GM21390 (cell line): ENCODE measurements at regions not wholly inside any gene's neighbourhood (a gene's known extent, or its start where the extent isn't known, plus 50 kb on each side); places are given as distances from the start of the nearest gene placed in this dataset.
"Not testable (repeated sequence)": the region's sequence is repeated elsewhere in the genome, so short reads cannot be mapped to it uniquely, and the experiment has no call there.

Source experiments
- ATAC-seq: cut with Tn5 transposase; IDR thresholded peaks from one replicate; pipeline ENCODE4 v1.9.1; 2021; ENCODE audit not compliant: unreplicated experiment

DNA sequence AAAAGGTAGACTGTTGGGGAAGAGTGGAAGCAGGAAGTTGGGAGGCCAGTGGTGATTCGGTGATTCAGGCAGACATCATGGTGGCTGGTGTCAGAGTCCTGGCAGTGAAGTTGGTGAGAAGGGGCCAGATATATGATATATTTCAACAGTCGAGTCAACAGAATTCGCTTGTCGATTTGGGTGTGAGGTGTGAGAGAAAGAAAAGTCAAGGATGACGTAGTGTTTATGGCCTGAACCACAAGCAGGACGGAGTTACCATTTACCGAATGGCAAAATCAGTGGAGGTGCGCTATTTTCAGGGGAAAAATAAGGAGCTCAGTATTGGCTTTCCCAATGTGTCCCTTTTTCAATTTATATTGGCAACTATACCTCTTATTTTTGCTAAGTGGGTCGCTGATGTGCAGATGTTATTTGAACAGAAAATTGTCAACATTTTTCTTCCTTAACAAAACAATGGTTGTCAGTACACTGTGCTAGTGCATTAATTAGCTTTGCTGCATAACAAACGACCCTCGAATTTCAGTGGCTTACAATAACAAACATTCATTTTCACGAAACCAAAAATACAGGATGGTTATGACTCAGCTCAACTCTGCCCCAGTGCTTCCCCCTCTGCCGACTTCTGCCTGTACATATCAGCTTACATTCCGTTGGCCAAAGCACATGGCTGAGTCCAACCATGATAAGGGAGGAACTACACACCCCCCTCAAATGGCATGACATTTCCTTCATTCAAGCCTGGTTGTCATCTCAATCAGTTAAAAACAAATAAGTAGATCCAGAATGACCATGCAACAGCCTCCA, 255.0 kb upstream of the ZFP64 start:
- ATAC-seq: no peak

DNA sequence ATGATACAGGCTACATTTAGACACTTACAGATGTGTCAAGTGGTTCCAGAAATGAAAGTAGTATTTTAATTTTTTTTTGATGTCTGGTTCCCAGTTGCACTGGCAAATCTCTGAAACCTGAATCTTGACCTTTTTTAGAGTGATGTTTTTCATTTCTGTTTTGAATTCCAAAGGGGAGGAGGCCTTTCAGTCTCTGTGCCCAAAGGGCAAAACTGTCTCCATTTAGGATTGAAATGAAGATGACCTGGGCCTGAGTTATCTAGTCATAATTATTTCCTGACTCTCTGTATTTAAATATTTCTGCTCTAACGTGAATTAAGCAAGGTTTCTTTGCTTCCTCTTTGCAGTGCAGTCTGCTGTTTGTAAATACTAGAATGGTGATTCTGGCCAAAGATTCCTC, 252.9 kb upstream of the ZFP64 start:
- no peak for ATAC-seq

DNA sequence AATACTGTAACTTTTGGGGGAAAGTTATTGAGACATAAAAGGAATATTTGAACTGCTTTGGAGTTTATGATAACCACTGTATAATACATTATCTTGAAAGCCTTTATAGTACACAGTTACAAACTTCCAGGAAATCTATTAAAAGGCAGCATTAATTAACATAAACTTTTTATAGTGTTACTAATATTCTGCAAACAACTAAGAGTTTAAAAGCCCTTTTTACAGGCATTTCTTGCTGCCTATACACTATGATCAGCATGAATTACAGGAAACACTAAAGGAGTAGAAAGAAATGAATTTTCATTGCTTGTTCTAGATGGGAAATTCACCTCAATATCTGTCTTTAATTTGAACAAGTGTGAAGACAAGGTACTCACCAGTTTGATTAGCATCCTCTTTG, 252.3 kb upstream of the ZFP64 start:
- no peak for ATAC-seq

DNA sequence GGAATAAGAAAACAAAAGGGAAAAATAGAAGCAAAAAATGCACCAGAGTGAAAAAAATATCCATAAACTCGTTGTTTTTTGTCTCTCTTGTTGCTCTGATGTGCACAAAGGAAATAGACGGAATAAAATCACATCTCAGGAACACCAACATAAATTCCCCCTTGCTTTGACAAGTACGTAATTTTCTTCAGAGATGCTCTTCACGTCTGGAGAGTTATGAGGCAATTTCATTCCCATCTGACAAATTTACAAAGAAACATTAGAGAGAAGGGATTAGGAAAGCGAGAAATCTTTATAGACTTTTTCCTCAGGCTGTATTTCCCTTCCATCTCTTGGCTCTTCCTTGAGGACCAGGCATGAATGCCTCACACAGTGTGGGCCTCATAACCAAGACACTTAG, 250.1 kb upstream of the ZFP64 start:
- ATAC-seq: no peak

DNA sequence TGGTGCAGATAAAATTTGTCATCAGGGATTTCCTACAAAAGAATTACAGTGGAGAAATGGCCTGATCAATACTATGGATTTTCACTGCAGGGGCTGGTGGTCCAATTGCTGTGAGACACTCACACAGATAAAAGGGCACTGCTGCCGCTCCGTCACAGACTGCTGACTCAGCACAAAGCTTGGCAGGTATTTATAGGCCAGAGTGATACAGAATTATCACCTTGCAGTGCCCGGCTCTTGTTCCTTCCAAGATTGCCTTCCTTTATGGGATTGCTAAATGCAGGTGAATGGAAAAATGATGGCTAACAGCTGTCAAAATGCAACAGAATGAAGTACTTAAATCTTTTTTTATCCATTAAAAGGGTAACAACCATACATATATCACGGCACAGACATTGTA, 247.8 kb upstream of the ZFP64 start:
- no peak for ATAC-seq

DNA sequence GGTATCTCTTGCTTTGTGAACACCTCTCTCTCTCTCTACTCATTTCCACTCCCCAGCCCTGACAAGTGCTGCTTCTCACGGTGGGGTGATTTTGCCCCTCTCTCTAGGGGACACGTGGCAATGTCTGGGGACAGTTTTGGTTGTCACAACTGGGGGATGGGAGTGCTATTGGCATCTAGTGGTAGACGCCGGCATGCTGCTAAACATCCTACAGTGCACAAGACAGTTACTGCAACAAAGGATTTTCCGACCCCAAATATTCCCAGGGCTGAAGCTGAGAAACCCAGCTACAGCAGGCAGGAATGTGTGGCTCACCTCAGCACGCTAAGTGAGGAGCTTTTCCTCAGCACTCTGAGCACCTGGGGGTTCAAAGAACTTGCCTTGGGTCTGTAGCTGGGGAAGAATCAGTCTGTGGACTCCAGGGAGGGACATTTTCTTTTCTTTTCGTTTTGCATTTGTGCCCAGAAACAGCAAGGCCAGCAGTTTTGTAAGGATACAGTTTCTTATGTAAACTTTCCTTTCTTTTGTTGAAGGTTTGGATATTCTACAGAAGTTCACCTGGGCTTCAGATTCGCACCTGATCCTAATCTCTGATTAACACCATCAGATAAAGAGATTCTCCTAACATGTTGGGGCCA, 246.9 kb upstream of the ZFP64 start:
- no peak for ATAC-seq

DNA sequence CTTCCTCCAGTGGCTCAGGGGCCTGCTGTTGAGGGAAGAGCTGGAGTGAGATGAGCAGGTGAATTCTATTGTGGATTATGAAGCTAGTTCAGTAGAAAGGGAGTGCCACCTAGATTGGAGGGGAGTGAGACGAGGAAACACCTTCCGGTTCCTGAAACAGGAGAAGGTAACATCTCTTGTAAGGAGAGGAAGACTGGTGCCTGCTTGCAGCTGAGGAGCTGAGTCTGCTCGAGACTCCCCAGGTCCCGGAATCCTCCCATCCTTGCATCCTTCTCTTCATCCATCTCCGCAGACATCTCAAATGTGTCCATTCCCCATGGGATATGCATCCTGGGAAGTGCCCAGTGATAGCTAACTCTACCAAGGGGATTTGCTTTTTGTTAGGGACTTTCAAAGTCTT, 242.9 kb upstream of the ZFP64 start:
- no peak for ATAC-seq

DNA sequence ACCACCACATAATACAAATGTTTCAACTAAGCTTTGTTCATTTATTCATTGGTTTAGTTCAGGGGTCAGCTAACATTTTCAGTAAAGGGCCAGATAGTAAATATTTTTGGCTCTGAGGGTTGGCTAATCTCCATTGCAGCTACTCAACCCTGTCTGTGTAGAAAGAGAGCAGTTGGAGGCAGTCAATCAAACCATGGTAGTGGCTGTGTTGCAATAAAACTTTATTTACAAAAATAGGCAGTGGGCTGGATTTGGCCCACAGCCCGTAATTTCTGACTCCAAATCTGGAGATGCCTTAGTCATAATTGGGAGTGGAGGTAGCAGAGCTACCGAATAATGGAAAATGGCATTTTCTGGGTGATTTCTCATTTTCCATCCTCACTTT, 242.5 kb upstream of the ZFP64 start:
- ATAC-seq: no peak

DNA sequence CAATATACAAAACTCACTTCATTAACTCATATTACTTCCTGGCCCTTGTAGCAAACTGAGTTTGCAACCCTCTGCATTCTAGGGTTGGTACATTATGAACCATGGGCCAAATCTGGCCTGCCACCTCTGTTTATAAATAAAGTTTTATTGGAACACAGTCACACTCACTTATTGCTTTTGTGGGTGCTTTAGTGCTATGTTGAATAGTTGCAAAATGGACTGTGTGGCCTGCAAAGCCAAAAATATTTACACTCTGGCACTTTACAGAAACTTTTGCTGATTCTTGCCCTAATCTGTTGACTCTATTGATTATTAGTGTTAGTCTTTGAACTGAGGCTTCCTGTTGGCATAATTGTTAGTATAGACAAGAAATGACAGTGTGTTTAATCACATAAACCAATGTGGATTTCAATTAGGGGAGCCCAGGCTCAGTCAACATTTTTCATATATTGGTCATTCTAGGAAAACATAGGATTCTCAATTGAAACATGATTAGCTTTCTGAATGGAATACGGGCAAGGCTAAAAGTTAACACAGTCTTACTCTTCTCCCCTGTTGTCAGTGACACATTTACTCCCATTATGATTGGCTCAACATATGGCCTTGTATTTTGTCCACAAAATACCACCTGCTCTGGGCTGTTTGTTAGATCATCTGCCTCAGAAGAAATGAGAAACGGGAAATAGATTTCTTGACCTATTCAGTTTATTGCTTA, 241.9 kb upstream of the ZFP64 start:
- ATAC-seq: no peak

DNA sequence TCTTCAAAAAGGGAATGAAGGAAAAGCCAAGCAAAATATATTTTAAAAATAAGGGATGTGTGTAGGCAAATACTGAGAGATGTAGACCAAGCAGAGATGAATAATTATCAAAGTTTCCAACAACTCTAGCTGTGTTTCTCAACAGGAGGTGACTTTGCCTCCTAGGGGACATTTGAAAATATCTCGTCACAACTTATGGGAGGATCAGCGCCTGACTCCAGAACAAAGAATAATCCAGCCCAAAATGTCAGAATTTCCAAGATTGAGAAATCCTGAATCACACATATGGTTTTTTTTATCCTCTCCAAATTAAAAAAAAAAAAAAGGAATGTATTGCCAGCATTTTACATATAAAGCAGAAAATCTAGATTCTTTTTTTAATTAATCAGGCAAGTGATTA, 241.2 kb upstream of the ZFP64 start:
- ATAC-seq: no peak

DNA sequence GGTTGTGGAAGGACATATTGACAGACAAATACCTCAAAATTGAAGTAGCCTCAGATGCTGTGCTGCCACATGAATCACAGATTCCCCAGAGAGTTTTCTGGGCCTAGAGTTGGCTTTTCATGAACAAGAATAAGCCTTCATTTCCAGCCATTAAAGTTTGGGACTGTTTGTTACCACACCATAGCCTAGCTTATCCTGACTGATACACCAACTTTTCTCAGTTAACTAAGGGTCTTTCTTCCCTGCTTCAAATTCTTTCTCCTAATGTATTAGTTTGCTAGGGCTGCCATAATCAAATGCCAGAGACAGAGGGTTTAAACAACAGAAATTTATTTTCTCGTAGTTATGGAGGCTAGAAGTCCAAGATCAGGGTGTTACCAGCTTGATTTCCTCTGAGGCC, 237.4 kb upstream of the ZFP64 start:
- no peak for ATAC-seq

DNA sequence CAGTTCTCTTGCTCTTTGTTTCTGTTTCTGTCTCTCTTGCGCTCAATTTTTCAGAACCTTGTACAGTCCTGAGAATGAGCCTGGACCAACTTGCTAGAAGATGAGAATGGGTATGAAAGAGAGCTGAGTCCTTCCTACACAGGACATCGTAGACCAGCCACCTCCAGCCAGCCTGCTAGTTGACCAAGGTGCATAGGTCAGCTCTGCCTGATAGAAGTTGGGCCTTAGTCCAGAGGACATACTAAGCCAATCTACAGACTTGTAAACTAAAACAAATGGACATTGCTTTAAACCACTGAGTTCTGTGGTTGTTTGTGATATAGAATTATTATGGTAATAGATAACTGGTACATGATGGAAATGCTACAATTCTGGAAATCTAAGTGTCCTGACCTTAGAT, 236.4 kb upstream of the ZFP64 start:
- ATAC-seq: no peak

DNA sequence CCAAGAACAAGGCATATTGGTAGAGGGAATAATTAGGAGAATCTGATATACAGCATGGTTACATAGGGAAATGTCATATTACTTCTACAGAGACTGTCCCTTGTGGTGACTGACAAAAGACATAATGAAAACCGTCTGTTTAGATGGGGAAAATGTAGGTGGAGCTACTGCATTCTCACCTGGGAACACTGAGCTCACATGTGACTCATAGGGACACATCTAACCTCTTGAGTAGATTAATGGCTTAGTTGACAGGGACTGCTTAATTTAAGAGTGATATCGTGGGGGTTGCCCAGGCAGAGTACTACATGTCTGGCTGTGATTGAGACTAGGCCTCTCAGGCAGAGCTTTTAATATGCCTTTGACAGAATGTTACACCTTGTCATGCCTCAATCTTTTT, 235.3 kb upstream of the ZFP64 start:
- ATAC-seq: no peak

DNA sequence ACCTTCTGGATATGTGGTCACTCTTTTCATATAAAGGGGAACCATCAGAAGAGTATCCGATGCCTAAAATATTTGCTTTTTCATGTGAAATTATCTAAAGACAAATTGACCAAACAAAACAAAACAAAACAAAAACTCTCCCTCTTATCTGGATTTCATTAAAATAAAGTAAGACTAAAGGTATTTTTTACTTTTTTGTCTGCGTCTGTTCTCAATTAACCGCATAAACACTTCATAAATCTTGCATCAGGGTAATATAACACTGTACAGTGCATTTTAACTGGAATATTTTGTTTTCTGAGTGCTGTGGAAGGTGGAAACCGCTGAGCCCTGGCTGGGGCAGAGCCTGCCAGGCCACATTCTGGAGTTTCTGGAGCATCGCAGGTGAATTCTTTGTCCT, 234.1 kb upstream of the ZFP64 start:
- no peak for ATAC-seq

DNA sequence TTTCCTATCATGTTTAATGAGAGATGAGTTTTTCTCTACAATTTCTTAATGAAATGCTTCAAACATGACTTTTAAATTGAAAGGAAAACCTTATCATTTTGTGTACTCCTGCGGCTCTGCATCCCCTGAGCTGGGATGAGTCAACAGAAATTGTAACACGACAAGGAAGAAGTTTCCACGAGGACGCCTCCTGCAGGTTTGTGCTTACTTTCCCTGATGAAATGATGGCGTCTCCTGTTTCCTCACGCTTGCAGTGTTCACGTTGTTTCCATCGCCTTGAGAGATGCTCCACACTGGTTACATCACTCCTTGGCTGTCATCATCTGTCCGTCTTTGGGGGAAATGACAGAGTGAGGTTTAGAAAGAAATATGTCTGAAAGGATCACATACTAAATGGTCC, 233.7 kb upstream of the ZFP64 start:
- no peak for ATAC-seq

DNA sequence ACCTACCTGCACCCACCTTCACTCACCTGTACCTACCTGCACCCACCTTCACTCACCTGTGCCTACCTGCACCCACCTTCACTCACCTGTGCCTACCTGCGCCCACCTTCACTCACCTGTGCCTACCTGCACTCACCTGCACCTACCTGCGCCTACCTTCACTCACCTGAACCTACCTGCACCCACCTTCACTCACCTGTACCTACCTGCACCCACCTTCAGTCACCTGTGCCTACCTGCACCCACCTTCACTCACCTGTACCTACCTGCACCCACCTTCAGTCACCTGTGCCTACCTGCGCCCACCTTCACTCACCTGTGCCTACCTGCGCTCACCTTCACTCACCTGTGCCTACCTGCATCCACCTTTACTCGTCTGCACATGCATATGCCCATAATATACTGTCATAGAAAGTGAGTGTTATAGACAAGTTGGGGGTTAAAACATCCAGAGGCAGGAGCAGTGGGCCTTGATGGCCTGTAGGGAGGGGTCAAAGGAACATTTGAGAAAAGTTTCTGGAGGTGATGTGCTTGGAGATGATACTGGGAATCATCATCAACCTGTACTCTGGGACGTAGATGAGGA, 232.9 kb upstream of the ZFP64 start:
- ATAC-seq: not testable (repeated sequence)

DNA sequence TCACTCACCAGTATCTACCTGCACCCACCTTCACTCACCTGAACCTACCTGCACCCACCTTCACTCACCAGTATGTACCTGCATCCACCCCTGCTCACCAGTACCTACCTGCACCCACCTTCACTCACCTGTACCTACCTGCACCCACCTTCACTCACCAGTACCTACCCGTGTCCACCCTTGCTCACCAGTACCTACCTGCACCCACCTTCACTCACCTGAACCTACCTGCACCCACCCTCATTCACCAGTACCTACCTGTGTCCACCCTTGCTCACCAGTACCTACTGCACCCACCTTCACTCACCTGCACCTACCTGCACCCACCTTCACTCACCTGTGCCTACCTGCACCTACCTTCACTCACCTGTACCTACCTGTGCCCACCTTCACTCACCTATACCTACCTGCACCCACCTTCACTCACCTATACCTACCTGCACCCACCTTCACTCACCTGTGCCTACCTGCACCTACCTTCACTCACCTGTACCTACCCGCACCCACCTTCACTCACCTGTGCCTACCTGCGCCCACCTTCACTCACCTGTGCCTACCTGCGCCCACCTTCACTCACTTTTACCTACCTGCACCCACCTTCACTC, 232.1 kb upstream of the ZFP64 start:
- not testable (repeated sequence) for ATAC-seq

DNA sequence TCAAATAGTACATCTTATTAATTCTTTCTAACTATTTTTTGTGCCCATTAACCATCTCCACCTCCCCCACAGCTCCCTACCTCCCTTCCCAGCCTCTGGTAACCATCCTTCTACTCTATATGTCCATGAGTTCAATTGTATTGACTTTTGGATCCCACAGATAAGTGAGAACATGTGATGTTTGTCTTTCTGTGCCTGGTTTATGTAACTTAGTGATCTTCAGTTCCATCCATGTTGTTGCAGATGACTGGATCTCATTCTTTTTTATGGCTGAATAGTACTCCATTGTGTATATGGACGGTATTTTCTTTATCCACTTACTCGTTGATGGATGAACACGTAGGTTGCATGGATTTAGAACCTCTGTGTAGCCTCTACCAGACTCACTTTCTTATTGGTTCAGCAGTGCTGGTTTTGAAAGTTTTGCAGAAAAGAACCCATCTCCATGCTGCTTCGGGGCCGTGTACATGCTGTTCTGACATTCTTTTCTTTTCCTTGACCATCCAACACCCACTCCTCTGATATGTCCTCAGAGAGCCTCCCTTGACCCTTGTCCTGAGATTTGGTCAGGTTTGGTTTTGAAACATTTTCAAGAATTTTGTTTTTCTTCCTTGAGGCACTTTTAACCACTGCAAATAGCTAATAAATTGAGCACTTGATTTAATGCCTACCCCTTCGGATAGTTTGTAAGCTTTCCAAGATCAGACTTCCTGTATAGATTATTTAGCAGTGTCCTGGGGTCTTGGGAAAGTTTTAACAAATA, 231.2 kb upstream of the ZFP64 start:
- ATAC-seq: no peak

DNA sequence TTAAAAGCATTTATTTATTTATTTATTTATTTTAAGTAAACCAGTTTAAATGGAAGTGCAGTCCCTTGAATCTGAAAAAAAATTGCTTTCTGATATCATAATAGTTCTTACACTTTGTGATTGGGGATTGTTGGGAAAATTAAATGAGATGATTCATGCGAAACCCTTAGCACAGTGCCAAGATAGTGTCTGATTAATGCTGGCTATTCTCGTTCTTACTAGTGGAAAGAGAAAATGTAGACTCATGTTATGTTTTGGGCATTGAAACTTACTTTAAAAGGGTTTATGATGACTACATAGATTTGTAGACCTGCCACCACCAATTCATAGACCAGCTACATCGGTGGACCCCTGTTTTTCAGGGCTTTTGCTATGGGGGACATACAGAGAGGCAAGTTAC, 229.2 kb upstream of the ZFP64 start:
- ATAC-seq: no peak

DNA sequence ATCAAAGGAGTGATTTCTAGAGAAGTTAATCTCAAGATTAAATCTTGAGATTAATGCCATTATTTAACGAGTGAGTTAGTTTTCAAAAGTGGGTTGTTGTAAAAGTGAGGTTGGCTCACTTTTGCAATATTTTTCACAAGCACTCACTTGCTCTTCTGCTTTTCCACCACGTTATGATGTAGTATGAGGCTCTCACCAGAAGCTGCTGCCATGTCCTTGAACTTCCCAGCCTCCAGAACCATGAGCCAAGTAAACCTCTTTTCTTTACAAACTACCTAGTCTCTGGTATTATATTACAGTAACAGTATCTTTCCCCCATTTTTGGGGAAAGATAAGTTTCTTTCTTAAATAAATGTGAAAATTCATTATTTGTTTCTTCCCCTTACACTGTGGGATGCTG, 227.6 kb upstream of the ZFP64 start:
- ATAC-seq: no peak

DNA sequence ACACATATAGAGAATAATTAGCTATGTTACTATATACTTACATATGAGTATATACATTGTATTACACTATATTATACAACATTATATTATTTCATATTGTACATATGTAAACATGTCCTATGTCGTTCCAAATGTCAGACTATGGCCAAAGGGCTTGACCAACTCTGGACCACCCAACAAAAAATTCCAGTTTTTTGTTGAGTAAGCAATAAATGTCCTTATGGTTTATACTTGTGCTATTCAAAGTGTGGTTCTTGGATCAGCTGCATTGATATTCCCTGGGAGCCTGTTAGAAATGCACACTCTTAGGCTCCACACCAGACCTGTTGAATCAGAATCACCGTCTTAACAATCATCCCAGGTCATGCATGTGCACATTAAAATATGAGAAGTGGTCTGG, 225.4 kb upstream of the ZFP64 start:
- ATAC-seq: no peak
